ENCODE measurements at regions not wholly inside any gene's neighbourhood (a gene's known extent, or its start where the extent isn't known, plus 50 kb on each side); places are given as distances from the start of the nearest gene placed in this dataset.
"Not testable (repeated sequence)": the region's sequence is repeated elsewhere in the genome, so short reads cannot be mapped to it uniquely, and the experiment has no call there.

DNA sequence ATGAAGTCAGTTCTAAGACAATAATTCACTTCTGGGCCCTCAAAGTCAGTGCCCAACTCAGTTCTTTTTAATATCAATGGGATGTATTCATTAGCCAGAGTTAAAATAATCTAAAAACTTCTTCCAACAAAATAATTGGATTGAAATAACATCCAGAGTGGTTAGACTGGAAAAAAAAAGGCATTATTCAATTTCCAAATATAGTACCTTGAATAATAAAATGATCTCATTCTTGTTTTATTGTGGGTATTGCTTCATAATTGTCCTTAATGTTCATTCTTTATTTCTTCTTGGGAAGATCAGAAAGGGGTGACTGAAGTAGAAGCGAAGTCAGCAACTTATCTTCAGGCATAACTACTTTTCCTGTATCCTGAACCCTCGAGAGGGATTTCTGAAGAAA, 85.1 kb upstream of the JARID2 start (continued):
- TF ChIP-seq, protein P1, sequence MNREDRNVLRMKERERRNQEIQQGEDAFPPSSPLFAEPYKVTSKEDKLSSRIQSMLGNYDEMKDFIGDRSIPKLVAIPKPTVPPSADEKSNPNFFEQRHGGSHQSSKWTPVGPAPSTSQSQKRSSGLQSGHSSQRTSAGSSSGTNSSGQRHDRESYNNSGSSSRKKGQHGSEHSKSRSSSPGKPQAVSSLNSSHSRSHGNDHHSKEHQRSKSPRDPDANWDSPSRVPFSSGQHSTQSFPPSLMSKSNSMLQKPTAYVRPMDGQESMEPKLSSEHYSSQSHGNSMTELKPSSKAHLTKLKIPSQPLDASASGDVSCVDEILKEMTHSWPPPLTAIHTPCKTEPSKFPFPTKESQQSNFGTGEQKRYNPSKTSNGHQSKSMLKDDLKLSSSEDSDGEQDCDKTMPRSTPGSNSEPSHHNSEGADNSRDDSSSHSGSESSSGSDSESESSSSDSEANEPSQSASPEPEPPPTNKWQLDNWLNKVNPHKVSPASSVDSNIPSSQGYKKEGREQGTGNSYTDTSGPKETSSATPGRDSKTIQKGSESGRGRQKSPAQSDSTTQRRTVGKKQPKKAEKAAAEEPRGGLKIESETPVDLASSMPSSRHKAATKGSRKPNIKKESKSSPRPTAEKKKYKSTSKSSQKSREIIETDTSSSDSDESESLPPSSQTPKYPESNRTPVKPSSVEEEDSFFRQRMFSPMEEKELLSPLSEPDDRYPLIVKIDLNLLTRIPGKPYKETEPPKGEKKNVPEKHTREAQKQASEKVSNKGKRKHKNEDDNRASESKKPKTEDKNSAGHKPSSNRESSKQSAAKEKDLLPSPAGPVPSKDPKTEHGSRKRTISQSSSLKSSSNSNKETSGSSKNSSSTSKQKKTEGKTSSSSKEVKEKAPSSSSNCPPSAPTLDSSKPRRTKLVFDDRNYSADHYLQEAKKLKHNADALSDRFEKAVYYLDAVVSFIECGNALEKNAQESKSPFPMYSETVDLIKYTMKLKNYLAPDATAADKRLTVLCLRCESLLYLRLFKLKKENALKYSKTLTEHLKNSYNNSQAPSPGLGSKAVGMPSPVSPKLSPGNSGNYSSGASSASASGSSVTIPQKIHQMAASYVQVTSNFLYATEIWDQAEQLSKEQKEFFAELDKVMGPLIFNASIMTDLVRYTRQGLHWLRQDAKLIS (CRISPR knock-in tag; IDR thresholded peaks at IDR 0.05; ENCODE audit: borderline replicate concordance), result no peak
- TF ChIP-seq, protein P2, sequence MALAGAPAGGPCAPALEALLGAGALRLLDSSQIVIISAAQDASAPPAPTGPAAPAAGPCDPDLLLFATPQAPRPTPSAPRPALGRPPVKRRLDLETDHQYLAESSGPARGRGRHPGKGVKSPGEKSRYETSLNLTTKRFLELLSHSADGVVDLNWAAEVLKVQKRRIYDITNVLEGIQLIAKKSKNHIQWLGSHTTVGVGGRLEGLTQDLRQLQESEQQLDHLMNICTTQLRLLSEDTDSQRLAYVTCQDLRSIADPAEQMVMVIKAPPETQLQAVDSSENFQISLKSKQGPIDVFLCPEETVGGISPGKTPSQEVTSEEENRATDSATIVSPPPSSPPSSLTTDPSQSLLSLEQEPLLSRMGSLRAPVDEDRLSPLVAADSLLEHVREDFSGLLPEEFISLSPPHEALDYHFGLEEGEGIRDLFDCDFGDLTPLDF (CRISPR knock-in tag; IDR thresholded peaks at IDR 0.05), result no peak
- TF ChIP-seq CREB1 (CRISPR knock-in tag; IDR thresholded peaks at IDR 0.05), result no peak
- TF ChIP-seq IRF2 (CRISPR knock-in tag; IDR thresholded peaks at IDR 0.05; ENCODE audit: borderline replicate concordance, low read depth), result no peak
- no peak for TF ChIP-seq NR3C1 (CRISPR knock-in tag; conservative IDR thresholded peaks at IDR 0.05; ENCODE audit: low read depth)
- TF ChIP-seq ZNF121 (CRISPR knock-in tag; IDR thresholded peaks at IDR 0.05), result no peak
- TF ChIP-seq GABPB1 (CRISPR knock-in tag; IDR thresholded peaks at IDR 0.05), result no peak

DNA sequence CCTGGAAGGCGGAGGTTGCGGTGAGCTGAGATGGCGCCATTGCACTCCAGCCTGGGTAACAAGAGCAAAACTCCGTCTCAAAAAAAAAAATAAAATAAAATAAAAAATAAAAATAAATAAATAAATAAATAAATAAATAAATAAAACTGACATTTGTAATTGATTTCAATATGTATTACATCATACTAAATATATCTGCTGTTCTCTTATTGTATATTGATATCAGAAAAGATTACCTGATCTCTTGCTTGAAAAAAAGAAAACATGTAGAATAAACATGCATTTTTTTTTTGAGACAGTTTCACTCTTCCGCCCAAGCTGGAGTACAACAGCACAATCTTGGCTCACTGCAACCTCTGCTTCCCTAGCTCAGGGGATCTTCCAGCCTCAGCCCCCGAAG, 81.0 kb upstream of the JARID2 start:
- ATAC-seq; H3K9me3 Mint-ChIP-seq; DNase-seq (ENCODE audit: low spot score); H3K36me3 Mint-ChIP-seq; CTCF ChIA-PET; H3K4me3 Mint-ChIP-seq; H3K27me3 Mint-ChIP-seq (ENCODE audit: low read depth); H3K27ac Mint-ChIP-seq: not testable (repeated sequence)
- POLR2A ChIA-PET, result interaction anchor here (0.6 kb wide), 1 partner anchor 134 kb away, joined by 4 read pairs; no protein-coding TSS in a partner anchor
- H3K4me1 Mint-ChIP-seq, result peaks cover 21% of the 10 kb centered on the region

DNA sequence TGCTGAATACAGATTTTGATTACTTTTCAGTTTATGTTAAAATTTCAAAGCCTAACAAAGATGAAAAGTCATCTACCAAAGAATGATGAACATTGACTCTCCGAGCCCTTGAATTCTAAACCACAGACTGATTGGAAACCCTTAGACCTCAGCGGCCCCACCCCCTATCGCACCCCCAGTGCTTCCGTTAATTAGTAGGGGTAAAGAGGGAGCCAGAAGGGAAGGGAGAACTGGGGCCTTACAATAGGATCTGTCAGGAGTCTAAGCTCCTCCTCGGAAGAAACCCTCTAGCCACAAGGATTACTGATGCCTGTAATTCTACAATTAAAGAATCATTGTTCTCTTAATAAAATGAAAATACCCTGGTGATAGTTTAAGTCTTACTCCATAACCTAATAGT, 79.7 kb upstream of the JARID2 start:
- Mint-ChIP-seq H3K27ac (no peak overlapping the region), H3K4me3 (no peak overlapping the region), H3K9me3 (no peaks in the 10 kb centered on the region), H3K4me1 (peaks cover 30% of the 10 kb centered on the region), H3K36me3 (no peaks in the 10 kb centered on the region), H3K27me3 (ENCODE audit: low read depth) (no peaks in the 10 kb centered on the region; the same call in 1 of the 2 replicates)
- CTCF ChIA-PET, result no interaction called here
- POLR2A ChIA-PET, result no interaction called here
- ATAC-seq (peak; percentile 65), DNase-seq (ENCODE audit: low spot score) (no peak)
- TF ChIP-seq, protein P3, sequence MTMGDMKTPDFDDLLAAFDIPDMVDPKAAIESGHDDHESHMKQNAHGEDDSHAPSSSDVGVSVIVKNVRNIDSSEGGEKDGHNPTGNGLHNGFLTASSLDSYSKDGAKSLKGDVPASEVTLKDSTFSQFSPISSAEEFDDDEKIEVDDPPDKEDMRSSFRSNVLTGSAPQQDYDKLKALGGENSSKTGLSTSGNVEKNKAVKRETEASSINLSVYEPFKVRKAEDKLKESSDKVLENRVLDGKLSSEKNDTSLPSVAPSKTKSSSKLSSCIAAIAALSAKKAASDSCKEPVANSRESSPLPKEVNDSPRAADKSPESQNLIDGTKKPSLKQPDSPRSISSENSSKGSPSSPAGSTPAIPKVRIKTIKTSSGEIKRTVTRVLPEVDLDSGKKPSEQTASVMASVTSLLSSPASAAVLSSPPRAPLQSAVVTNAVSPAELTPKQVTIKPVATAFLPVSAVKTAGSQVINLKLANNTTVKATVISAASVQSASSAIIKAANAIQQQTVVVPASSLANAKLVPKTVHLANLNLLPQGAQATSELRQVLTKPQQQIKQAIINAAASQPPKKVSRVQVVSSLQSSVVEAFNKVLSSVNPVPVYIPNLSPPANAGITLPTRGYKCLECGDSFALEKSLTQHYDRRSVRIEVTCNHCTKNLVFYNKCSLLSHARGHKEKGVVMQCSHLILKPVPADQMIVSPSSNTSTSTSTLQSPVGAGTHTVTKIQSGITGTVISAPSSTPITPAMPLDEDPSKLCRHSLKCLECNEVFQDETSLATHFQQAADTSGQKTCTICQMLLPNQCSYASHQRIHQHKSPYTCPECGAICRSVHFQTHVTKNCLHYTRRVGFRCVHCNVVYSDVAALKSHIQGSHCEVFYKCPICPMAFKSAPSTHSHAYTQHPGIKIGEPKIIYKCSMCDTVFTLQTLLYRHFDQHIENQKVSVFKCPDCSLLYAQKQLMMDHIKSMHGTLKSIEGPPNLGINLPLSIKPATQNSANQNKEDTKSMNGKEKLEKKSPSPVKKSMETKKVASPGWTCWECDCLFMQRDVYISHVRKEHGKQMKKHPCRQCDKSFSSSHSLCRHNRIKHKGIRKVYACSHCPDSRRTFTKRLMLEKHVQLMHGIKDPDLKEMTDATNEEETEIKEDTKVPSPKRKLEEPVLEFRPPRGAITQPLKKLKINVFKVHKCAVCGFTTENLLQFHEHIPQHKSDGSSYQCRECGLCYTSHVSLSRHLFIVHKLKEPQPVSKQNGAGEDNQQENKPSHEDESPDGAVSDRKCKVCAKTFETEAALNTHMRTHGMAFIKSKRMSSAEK (CRISPR knock-in tag; IDR thresholded peaks at IDR 0.05; ENCODE audit: borderline replicate concordance), result no peak
- TF ChIP-seq ZNF396 (CRISPR knock-in tag; IDR thresholded peaks at IDR 0.05; ENCODE audit: borderline replicate concordance) (no peak), TEAD4 (CRISPR knock-in tag; IDR thresholded peaks at IDR 0.05) (no peak), ESRRA (CRISPR knock-in tag; IDR thresholded peaks at IDR 0.05; ENCODE audit: borderline replicate concordance) (no peak), GTF2I (CRISPR knock-in tag; conservative IDR thresholded peaks at IDR 0.05) (no peak), EMX1 (CRISPR knock-in tag; IDR thresholded peaks at IDR 0.05) (no peak), RORB (CRISPR knock-in tag; IDR thresholded peaks at IDR 0.05) (no peak), CBFB (CRISPR knock-in tag; IDR thresholded peaks at IDR 0.05; ENCODE audit: low read depth) (no peak), SP1 (CRISPR knock-in tag; conservative IDR thresholded peaks at IDR 0.05) (no peak), SMAD4 (CRISPR knock-in tag; IDR thresholded peaks at IDR 0.05) (no peak), TP53 (CRISPR knock-in tag; IDR thresholded peaks at IDR 0.05) (no peak)
- TF ChIP-seq, protein P4, sequence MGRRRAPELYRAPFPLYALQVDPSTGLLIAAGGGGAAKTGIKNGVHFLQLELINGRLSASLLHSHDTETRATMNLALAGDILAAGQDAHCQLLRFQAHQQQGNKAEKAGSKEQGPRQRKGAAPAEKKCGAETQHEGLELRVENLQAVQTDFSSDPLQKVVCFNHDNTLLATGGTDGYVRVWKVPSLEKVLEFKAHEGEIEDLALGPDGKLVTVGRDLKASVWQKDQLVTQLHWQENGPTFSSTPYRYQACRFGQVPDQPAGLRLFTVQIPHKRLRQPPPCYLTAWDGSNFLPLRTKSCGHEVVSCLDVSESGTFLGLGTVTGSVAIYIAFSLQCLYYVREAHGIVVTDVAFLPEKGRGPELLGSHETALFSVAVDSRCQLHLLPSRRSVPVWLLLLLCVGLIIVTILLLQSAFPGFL (CRISPR knock-in tag; IDR thresholded peaks at IDR 0.05; ENCODE audit: borderline replicate concordance), result no peak
- TF ChIP-seq, protein P1 (CRISPR knock-in tag; IDR thresholded peaks at IDR 0.05; ENCODE audit: borderline replicate concordance), result no peak
- TF ChIP-seq, protein P5, sequence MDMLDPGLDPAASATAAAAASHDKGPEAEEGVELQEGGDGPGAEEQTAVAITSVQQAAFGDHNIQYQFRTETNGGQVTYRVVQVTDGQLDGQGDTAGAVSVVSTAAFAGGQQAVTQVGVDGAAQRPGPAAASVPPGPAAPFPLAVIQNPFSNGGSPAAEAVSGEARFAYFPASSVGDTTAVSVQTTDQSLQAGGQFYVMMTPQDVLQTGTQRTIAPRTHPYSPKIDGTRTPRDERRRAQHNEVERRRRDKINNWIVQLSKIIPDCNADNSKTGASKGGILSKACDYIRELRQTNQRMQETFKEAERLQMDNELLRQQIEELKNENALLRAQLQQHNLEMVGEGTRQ (CRISPR knock-in tag; IDR thresholded peaks at IDR 0.05), result no peak
